ENCODE measurements at regions not wholly inside any gene's neighbourhood (a gene's known extent, or its start where the extent isn't known, plus 50 kb on each side); places are given as distances from the start of the nearest gene placed in this dataset.

DNA sequence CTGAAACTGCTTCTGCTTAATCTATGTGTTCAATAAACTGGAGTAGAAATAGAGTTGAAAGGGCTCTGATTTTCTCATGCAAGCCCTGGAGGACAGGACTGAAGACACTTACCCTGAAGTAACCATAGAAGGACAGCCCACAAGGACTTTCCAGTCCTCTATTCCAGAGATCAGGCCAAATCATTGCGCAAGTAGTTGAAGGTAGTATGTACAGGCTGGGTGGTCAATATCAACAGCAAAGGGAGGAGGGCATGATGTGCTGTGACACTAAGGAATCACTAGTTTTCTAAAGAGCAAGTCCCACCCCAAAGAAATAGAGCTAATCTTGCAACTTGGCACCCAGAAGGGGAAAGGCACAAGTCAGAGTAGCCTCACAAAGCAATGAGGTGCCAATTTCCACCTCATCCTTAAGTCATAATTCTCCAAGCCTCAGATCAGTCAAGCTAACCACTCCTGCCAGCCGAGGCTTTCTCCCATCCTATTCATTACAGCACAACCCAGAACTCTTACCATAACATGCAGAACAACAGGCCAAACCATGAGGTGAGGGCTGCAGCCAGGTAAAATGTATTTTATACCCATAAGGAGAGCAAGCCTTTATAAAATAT lies 533.5 kb downstream of the TNS1 start:
- DNase-seq: no peak

DNA sequence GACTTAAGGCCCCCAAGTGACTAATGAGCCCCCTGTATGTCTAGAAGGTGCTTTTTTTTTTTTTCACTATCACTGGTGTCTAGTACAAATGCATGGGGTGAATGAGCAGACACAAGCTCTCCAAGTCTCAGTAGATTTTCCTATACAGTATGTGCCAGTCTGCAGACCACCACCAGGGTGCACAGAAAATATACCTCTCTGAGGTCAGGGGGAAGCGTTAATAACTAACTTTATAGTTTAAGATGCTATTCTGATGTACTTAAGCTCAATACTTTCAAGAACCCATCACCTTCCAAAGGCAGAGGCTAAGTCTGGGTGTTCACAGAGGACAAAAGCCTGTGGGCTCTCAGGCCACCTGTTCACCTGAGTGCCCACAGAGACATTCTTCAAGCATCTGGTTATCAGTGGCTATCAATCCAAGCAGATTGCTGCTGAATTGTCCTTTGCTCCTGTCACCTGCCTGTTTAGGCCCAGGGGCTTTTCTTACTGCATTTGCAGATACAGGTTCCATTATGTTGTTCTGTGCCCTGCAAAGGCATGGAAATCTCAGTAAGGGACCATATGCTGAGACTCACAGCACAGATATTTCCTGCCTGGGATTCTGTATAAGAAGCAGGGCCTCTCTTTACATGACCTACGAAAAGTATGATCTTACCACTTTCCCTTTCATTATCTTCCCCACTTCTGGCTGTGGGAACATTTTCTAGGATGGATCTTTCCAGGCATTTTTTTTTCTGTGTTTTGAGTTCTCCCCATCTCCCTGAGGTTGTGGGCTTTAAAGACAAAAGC lies 534.6 kb downstream of the TNS1 start:
- no peak for DNase-seq

DNA sequence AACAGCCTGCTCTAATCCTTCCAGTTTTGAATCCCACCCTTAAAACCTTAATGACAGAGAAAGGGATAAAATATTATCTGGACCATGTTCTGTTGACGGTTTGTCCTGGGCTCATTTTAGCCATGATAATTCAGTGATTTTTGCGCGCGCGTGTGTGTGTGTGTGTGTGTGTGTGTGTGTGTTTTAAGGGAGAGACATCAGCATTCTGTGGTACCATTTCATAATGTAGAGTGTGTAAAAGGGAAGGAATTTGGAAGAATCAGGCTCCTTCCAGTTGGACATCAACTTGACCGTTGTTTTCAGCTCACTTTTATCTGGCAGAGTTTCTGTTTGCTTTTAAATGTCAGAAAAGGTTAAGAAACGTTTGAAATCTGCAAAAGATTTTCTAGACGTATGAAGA lies 535.5 kb downstream of the TNS1 start:
- DNase-seq: no peak

DNA sequence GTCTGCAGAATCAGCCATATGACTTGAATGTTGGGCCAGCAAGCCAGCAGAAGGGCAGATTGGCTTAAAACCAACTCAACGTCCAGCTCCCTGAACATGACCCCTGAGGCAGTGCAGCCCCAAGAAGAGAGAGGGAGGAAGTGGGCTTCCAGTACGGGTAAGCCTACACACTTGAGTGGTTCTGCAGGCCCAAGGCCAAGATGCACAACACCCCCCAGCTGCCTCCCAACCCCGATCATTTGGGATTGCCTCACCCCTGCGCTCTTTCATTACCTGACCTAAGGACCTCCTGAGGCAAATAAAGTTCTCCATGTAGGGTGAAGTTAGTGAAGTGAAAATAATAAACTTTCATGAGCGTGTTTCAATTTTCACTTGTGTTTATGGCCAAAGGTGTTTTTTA lies 536.0 kb downstream of the TNS1 start:
- no peak for DNase-seq

DNA sequence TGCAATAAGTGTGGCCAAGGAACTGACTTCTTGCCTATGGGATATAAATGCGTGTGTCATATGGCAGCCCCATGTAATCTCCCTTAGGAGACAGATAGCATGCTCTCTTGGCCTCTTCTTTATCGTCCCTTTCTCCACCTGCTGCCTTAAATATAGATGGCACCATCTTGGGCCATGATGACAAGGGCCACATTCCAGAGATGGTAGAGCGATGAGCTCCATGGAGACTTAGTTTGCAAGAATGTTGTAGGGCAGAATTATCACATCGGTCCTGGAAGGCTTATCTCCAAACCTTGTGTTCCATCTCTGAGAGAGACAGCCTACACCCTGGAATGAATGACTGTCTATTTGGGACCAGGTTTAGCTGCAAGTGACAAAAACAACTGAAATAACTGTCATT lies 536.7 kb downstream of the TNS1 start:
- no peak for DNase-seq

DNA sequence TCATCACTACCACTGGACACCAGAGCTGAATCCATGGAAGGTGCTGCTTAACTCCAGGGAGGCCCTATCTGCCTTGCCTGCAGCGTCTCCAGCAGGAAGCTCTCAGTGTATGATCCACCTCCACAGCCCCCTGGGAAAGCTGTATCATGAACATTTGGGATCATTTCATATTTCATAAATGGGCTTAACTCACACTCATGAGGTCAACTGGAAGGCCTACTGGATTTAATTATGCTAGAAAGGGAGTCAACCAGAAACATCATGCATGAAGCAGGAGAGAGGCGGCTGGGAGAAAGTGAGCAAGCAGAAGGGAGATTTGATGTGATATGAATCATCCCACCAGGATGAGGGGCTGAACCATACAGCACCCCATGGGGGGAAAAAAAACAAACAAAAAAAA lies 537.7 kb downstream of the TNS1 start:
- no peak for DNase-seq

DNA sequence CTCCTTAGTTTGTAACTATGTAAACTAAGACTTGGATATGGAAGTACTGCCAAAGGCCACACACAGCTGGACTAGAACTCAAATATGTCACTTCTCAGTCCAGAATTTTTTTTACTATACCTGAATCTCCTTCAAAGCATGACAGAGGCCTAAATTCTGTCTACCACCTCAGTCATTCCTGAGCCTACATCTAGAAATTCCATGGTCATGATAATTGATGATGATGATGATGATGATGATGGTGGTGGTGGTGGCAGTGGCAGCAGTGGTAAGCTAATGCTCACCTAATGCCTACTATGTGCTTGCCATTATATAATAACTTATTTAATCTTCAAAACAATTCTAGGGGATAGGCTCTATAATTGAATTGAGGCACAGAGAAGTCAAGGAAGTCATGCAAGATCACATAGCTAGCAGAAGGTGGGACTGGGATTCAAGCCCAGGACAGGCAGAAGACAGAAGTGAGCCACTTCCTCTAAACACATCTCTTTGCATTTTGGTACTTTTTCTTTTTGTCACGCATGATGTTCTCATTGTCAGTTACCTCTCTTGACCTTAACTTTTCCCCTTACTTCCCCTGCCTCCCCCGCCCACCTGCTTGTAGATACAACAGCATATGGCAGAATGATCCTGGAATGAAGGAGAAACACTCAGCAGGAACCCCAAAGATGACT lies 539.3 kb downstream of the TNS1 start:
- no peak for DNase-seq

- DNase-seq: no peak
Measured at GRCh38 chr2:217462121-217462520, 540.7 kb downstream of the TNS1 start.

GRCh38 chr2:217461674-217462073 lies 541.1 kb downstream of the TNS1 start:
- no peak for DNase-seq

- DNase-seq: no peak
Measured at GRCh38 chr2:217459680-217460405, 543.0 kb downstream of the TNS1 start.

DNA sequence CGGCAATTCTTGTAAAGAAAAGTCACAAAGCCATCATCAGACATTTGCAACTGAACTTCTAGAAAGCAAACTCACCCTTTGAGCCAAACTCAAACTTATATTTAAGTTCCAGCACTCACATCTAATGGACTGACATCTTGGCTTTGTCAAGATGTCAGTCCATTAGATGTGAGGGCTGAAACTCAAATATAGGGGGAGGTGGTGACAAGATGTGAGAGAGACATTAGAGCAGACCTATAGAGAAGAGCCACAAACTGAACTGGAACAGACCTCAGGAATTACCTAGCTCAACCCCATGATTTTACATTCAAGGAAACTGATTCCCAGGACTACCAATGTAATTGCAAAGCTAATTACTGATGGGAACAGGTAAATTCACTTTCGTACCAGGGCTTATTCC lies 543.8 kb downstream of the TNS1 start:
- DNase-seq: no peak

GRCh38 chr2:217456016-217456415 lies 546.8 kb downstream of the TNS1 start:
- DNase-seq: no peak

DNA sequence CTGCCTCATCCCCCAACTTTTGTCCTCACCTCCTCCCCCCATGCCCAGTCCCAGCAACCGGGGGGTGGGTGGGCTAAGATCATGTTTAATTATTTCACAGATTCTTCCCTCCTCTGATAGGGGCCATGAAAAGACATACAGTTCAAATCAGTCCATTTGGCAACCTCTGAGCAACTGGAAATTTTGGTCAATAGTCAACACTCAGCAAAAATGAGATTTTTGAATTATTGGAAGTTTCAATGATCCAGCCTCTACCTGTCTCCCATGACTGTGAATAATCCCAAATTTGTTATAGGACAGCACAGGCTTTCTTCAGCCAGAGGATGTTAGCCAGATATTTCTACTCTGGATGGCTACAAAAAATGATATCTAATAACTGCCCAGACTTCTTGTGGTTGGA lies 549.9 kb downstream of the TNS1 start:
- DNase-seq: no peak

GRCh38 chr2:217451666-217452065 lies 551.1 kb downstream of the TNS1 start:
- DNase-seq: no peak

DNA sequence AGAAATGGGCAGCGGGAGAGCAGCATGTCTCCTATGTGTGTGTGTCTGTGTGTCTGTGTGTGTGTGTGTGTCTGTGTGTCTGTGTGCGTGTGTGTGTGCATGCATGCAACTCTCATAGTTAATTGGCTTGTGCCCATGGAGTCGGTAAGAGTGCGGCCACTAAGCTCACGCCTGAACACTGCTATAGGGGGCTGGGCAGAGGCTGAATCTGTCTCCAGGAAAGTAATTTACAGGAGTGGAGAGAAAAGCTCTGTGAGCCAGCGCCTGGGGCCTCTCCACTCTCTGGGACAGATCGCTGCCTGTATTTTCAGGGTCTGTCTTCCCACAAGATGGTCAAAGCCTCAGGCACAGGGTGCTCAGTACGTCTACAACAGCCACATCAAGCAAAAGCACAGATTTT lies 553.4 kb downstream of the TNS1 start:
- no peak for DNase-seq

DNA sequence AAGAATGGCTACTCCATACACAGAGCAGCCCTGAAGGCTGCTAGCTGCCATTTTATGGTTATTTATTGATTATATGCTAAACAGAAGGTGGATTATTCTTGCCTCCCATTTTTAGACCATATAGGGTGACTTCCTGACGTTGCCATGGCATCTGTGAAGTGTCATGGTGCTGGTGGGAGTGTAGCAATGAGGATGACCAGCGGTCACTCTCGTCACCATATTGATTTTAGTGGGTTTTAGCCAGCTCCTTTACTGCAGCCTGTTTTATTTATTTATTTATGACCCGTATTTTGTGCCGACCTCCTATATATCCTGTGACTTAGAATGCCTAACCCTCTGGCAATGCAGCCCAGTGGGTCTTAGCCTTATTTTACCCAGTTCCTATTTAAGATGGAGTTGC lies 553.9 kb downstream of the TNS1 start:
- no peak for DNase-seq

GRCh38 chr2:217445723-217446122 lies 557.1 kb downstream of the TNS1 start:
- no peak for DNase-seq

DNA sequence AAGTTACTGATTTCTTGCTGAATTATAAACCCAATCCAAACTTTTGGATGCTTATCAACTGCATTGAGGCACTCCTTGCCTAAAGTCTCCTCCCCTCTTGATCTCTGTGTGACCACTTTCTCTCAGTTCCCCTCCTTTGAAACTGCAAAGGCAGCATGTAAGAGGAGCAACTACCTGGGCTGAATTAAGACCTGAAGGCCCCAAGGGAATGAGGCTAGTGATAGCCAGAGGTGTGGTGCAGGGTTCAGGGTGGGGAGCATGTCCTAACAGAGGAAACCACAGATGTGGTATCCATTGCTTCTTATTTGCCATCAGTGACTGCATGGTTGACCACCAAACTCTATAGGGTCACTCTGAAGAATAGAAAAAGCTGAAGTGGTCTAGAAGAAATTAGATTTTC lies 557.9 kb downstream of the TNS1 start:
- no peak for DNase-seq

DNA sequence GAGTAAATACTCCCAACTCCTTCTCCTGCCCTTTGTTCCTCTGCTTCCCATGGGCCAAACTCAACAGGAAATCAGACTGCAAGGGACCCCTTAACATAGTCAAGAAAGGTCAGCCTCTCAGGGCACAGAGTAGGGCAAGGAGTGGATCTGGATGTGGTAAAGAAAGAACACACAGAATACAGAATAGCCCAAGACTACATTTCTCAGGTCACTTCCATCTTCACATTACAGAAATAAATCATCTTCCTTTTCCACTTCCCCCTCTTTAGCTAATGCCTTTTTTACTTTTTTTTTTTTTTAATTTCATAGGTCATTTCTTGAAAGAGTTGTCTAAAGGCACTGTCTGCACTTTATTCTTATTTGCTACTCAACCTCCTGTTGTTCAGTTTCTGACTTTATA lies 558.3 kb downstream of the TNS1 start:
- DNase-seq: no peak

- no peak for DNase-seq
Measured at GRCh38 chr2:217443601-217444000, 559.2 kb downstream of the TNS1 start.

- no peak for DNase-seq
Measured at GRCh38 chr2:217440000-217440399, 562.8 kb downstream of the TNS1 start.

- no peak for DNase-seq
Measured at GRCh38 chr2:217438821-217439220, 564.0 kb downstream of the TNS1 start.

DNA sequence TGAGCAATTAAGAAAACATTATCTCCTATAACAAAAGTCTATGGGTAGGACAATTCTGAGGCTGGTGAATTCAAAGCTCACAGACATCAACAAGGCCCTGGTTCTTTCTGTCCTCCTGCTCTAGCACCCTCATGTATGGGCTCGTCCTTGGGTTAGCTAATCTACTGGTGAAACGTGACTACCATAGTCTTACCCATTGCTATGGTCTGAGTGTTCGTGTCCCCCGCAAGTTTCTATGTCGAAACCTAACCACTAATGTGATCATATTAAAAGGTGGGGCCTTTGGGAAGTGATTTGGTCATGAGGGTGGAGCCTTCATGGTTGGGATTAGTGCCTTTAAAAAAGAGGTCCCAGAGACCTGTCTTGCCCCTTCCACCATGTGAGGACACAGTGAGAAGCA lies 564.7 kb downstream of the TNS1 start:
- DNase-seq: no peak
